ENCODE measurements at regions not wholly inside any gene's neighbourhood (a gene's known extent, or its start where the extent isn't known, plus 50 kb on each side); places are given as distances from the start of the nearest gene placed in this dataset.

DNA sequence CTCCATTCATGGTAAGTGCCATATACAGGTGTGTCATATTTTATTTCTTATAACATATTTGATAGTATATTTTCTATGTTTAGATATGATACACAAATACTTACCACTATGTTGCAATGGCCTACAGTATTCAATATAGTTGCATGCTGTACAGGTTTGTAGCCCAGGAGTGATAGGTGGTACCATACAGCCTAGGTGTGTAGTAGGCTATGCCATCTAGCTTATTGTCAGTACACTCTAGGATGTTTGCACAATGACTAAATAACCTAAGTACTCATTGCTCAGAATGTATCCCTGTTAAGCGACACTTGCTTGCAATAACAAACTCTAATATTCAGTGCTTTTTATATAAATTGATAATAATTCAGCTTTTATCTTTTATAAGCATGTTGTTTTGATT lies 563.1 kb upstream of the LINC00305 start:
- Histone ChIP-seq H4K8ac (replicated peaks; ENCODE audit: insufficient read length, low read depth, low read length) (no peak overlapping the region), H3K79me1 (ENCODE audit: insufficient read depth, low read depth, low read length, poor library complexity, severe bottlenecking) (no peaks in the 10 kb centered on the region), H3K4ac (ENCODE audit: low read depth, low read length) (no peak overlapping the region), H2AFZ (ENCODE audit: low read length) (no peak overlapping the region), H3K27ac (ENCODE audit: insufficient read length, low read depth, low read length) (no peak overlapping the region), H3K9me3 (ENCODE audit: control insufficient read depth, low read depth, low read length) (no peaks in the 10 kb centered on the region), H2BK12ac (ENCODE audit: insufficient read length, low read depth, low read length) (no peak overlapping the region), H2BK15ac (ENCODE audit: low read depth, low read length) (no peak overlapping the region), H3K79me2 (ENCODE audit: insufficient read depth, low read length) (no peaks in the 10 kb centered on the region), H2BK5ac (ENCODE audit: insufficient read length, low read length) (no peak overlapping the region), H4K91ac (ENCODE audit: insufficient read length, low read depth, low read length) (no peak overlapping the region), H3K4me2 (ENCODE audit: insufficient read depth, insufficient read length, low read length) (no peak overlapping the region), H4K20me1 (ENCODE audit: control insufficient read depth, insufficient read depth, insufficient read length) (no peaks in the 10 kb centered on the region), H2BK120ac (ENCODE audit: low read depth, low read length, poor library complexity, severe bottlenecking) (no peak overlapping the region), H2BK20ac (ENCODE audit: low read depth, low read length, poor library complexity, severe bottlenecking) (no peak overlapping the region), H3K4me1 (ENCODE audit: insufficient read depth, low read length) (no peaks in the 10 kb centered on the region), H3K56ac (ENCODE audit: insufficient read length, low read depth, low read length) (no peak overlapping the region), H3K18ac (ENCODE audit: insufficient read length, low read depth, low read length) (no peak overlapping the region), H4K5ac (ENCODE audit: insufficient read length, low read depth, low read length) (no peak overlapping the region), H2AK5ac (ENCODE audit: insufficient read length, low read length) (no peak overlapping the region), H3T11ph (ENCODE audit: low read length) (no peak overlapping the region), H3K23ac (ENCODE audit: insufficient read length, low read depth, low read length) (no peak overlapping the region), H3K14ac (ENCODE audit: insufficient read depth, low read length) (no peak overlapping the region), H3K23me2 (ENCODE audit: insufficient read length, low read depth, low read length, poor library complexity, severe bottlenecking) (no peaks in the 10 kb centered on the region), H3K9ac (ENCODE audit: extremely low read depth, insufficient read length, low read length) (no peak overlapping the region), H3K27me3 (ENCODE audit: insufficient read depth, low read length) (no peaks in the 10 kb centered on the region)
- Mint-ChIP-seq H3K4me3 (no peak overlapping the region), H3K27ac (no peak overlapping the region), H3K4me1 (peaks cover 6 to 9% of the 10 kb centered on the region in 2 experiments; a peak in 2 of 4 replicates), H3K27me3 (ENCODE audit: low read depth) (no peaks in the 10 kb centered on the region), H3K36me3 (ENCODE audit: insufficient read depth in 1 of 3, low read depth in 3 of 3) (no peaks in the 10 kb centered on the region), H3K9me3 (no peaks in the 10 kb centered on the region)
- WGBS (ENCODE audit: extremely low coverage, insufficient read length, low lambda C conversion rate) = no CpG with 5 or more reads among the region's 1 CpG
- TF ChIP-seq, protein P1, sequence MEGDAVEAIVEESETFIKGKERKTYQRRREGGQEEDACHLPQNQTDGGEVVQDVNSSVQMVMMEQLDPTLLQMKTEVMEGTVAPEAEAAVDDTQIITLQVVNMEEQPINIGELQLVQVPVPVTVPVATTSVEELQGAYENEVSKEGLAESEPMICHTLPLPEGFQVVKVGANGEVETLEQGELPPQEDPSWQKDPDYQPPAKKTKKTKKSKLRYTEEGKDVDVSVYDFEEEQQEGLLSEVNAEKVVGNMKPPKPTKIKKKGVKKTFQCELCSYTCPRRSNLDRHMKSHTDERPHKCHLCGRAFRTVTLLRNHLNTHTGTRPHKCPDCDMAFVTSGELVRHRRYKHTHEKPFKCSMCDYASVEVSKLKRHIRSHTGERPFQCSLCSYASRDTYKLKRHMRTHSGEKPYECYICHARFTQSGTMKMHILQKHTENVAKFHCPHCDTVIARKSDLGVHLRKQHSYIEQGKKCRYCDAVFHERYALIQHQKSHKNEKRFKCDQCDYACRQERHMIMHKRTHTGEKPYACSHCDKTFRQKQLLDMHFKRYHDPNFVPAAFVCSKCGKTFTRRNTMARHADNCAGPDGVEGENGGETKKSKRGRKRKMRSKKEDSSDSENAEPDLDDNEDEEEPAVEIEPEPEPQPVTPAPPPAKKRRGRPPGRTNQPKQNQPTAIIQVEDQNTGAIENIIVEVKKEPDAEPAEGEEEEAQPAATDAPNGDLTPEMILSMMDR (conservative IDR thresholded peaks at IDR 0.05) = no peak
- no peak for DNase-seq
